ENCODE measurements at regions not wholly inside any gene's neighbourhood (a gene's known extent, or its start where the extent isn't known, plus 50 kb on each side); places are given as distances from the start of the nearest gene placed in this dataset.

- TF ChIP-seq CTCF (IDR thresholded peaks at IDR 0.05; ENCODE audit: poor library complexity) (no peak), EZH2 (IDR thresholded peaks at IDR 0.05; ENCODE audit: borderline replicate concordance) (no peak), EZH2phosphoT487 (IDR thresholded peaks at IDR 0.05; ENCODE audit: low read depth, severe bottlenecking, unreplicated experiment) (no peak)
These were observed 470.7 kb upstream of the AKR1E2 start for GRCh38 chr10:4355350-4355749.
